HG03066 (cell line): ENCODE measurements at regions not wholly inside any gene's neighbourhood (a gene's known extent, or its start where the extent isn't known, plus 50 kb on each side); places are given as distances from the start of the nearest gene placed in this dataset.
"Not testable (repeated sequence)": the region's sequence is repeated elsewhere in the genome, so short reads cannot be mapped to it uniquely, and the experiment has no call there.

Experiments
- ATAC-seq: cut with Tn5 transposase; IDR thresholded peaks from one replicate; pipeline ENCODE4 v1.9.1; 2021; ENCODE audit warnings: low read depth; ENCODE audit not compliant: unreplicated experiment

- no peak for ATAC-seq
Observed at GRCh38 chr10:45520476-45520875, 146.5 kb downstream of the ALOX5 start.

- ATAC-seq: no peak
Observed at GRCh38 chr10:45518741-45519140, 144.7 kb downstream of the ALOX5 start.

DNA sequence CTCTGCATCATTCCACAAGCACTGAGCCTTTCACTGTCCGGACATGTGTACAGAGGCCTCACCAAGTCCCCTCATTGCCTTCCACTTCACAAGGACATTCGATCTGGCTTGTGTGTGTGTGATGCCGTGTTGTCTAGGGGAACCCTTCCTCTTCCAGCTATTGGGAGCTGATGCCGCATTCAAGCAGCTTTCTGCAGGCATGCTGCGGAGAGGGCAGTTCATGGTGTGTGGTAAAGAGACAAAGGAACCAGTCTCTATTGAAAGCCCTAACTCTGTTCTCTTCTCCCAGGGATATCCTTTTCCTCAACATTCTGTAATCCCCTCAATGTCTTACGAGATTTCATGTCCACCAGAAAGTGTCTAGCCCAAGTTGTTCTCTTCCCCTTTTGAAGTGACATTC, 141.6 kb downstream of the ALOX5 start:
- ATAC-seq: no peak

- no peak for ATAC-seq
Observed at GRCh38 chr10:45514291-45515270, 140.6 kb downstream of the ALOX5 start.

DNA sequence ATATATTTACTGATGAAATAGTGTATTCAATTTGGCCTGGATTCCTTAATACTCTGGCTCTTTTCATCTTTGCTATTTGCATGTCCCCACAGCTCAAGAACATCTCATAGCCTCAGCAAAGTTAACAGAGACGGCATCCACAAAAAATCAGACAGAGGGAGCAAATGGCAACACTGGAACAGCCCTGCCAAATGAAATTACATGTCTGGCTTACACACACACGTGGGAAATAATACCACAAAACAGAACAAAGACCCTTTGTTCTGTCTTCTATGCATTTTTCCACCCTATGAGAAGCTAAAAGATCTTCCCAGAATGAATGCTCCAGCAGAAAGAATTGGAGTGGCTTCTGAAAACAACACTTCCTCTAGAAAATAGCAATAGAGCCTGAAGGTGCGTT, 139.5 kb downstream of the ALOX5 start:
- ATAC-seq: no peak

- ATAC-seq: not testable (repeated sequence)
Observed at GRCh38 chr10:45511926-45512325, 137.9 kb downstream of the ALOX5 start.

GRCh38 chr10:45509491-45509890, 135.5 kb downstream of the ALOX5 start:
- no peak for ATAC-seq

DNA sequence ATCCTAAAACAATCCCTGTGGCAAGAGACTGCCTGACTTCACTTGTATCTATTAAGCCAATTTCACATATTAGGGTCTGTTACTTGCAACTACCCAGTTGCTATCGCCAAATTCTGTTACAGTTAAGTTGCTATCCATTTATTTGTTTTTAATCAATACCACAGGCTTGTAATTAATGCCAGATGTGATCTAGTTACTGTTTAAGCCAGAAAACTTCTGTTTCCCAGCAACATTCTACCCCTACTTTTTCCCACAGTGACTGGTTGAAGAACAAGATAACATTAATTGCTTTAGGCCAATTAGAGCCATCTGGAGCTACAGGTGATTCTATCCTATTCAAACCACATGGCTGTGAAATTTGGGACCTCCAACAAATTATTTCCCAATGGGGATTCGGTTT, 131.3 kb downstream of the ALOX5 start:
- ATAC-seq: no peak

DNA sequence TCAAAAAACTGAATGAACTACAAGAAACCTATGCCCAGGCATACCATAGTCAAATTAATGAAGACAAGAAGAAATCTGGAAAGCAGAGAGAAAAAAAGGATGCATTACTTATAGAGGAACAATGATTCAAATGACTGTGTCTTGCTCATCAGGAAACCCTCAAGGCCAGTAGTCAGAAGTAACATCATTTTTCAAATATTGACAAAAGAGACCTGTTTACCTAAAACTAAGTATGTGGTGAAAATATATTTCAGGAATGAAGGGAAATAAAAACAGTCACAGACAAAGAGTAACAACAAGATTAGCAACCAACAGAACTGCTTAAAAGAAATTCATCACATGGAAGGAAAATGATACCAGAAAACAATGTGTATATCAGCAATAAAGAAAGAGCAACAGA, 128.4 kb downstream of the ALOX5 start:
- no peak for ATAC-seq

DNA sequence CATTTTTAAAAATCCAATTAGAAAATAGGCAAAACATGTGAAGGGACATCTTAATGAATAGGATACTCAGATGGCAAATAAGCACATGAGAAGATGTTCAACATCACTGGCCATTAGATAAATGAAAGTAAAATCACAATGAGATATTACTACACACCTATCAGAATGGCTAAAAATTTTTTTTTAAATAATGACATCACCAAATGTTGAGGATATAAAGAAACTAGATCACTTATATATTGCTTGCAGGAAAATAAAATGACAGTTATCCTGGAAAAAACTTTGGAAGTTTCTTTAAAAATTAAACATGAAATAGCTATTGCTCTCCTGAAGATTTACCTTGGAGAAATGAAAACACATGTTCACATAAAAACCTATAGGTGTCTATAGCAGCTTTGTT, 127.8 kb downstream of the ALOX5 start:
- ATAC-seq: no peak

GRCh38 chr10:45500798-45501197, 126.8 kb downstream of the ALOX5 start:
- no peak for ATAC-seq

DNA sequence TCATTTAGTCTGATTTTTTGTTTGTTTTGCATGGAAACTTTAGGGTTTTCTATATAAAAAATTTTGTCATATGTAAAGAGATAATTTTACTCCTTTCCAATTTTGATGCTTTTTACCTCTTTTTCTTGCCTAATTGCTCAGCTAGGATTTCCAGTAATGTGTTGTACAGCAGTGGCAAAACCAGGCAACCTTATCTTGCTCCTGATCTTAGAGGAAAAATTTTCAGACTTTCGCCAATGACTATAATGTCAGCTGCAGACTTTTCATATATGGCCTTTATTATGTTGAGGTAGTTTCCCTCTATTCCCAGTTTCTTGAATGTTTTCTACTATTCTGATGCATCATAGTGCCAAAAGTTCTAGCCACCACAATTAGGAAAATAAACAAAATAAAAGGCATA, 126.3 kb downstream of the ALOX5 start:
- no peak for ATAC-seq

GRCh38 chr10:45495438-45496152, 121.6 kb downstream of the ALOX5 start:
- ATAC-seq: no peak
